Suppressor macrophage treated with lipopolysaccharide for 1 hour (primary cell): ENCODE measurements at regions not wholly inside any gene's neighbourhood (a gene's known extent, or its start where the extent isn't known, plus 50 kb on each side); places are given as distances from the start of the nearest gene placed in this dataset.

Source experiments
- DNase-seq, 3 donors: peaks; one replicate each; pipeline ENCODE4 v3.0.0-alpha.2; 2020 to 2022

DNA sequence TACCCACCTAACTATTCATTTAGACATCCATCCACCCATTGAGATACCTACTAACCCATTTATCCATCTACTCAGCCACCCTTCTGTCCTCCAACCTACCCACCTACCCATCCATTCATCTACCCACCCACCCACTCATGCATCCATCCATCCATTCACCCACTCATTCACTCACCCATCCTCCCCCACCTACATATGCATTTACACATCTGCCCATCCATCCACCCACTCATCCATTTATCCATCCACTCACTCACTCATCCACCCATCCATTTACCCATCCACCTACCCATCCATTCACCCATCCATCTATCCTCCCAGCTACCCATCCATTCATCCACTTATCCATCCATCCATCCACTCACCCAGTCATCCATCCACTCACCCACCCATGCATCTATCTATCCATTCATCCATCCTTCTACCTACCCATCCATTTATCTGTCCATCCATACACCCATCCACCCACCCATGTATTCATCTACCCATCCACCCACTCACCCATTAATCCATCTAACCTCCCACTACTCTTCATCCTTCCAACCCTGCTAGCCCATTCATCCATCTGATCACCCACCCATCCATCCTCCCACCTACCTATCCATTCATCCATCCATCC is 378.7 kb downstream of the CTTN start:
- DNase-seq, result no peak

DNA sequence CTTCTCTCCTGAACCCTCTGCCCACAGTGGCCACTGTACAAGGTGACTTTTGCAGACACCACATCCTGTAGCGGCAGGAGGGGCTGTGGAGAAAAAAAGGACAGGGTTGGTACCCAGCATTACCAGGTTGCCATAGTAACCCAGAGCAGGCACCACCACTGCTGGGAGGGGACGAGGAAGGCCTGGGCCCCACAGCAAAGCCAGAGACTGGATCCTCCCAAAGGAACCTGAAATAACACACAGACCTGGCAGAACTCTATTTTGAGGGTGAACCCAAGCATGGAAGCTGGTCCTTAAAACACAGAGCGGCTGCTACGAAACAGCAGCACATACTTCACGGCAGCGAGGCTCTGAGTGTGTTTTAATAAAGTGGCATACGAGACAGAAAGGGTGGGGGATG is 380.6 kb downstream of the CTTN start:
- DNase-seq, result no peak

DNA sequence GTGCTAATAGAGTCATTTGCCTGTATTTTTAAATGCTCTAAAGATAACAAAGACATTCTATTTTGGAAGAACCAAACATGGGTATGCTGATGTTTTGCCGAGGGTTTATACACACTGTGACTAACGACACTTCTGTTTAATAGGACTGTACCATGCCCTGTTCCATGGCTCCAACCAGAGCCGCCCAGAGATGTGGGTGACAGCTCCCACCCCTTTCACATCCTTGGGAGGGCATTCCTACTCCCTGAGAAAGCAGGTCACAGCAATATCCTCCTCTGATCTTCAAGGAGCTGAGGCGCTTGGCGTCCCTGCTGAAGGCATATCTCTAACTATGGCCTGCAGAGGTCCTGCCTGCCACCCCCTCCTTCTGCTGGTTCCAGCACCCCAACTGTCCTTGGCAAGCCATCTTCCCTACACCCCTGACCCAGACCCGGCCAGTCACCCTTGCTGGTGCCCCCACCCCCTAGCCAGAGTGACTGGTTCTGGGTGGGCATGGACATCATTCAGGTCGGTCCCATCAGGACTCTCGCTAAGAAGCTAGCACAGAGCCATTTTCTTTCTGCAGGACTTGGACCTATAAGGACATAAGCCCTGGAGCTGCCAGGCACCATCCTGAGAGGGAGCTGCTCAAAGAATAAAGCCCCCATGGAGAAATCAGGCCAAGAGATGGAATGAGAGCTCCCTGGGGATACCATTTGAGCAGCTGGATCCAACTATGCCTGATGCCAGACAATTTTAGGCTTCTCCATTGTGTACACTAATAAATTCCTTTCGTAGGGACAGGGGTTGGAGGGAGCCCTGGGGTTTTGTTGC is 381.3 kb downstream of the CTTN start:
- DNase-seq, result no peak

DNA sequence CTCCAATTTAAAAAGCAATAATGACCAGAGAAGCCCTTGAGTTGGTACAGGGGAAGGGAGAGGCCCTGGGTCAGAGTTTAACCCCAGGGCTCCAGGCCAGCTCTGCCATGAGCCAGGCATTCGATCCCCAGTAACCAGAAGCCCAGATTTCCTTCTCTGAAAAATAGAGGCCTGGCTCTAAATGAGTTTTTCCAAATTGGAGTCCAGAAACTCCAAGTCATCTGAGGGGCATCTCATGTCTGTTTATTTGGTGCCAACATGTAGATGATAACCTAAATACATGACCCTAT is 381.9 kb downstream of the CTTN start:
- DNase-seq, result no peak

DNA sequence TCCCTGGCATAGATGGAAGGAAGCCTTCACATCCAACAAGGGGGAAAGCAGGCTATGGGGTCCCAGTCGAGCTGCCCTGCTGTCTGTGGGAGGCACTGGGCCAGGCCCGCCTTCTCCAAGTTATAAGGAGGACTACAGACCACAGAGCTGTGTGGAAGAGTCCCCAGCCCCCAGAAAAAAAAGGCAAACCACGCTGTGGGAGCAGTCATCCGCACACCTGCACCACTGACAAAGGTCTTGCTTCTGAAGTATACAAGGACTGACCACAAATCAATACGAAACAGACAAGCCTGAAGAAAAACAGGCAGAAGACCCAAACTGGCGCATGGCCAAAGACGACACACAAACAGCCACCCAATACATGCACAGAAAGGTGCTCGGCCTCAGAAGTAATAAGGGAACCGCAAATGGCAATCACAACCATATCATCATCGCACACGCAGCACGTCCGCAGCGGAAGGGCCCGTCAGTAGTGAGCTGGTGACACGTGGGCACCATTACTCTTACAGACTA is 384.1 kb downstream of the CTTN start:
- DNase-seq, result no peak

DNA sequence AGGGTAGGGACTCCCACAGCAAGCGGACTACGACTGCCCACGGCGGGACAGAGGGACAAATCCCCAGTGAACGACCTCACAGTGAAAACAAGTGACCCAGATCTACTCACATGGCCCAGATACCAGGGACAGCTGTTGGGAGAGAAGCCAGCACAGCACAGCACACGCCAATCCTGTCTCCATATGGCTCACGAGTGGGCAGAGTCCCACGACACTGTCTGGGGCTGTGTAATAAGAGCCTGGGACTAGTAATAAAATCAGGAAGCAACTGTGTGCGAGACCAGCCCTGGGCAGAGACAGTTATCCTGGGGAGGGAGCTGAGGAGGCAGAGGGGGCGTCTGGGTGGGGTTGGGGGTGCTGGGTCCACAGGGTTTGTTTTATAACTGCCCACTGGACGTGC is 385.0 kb downstream of the CTTN start:
- DNase-seq, result no peak

DNA sequence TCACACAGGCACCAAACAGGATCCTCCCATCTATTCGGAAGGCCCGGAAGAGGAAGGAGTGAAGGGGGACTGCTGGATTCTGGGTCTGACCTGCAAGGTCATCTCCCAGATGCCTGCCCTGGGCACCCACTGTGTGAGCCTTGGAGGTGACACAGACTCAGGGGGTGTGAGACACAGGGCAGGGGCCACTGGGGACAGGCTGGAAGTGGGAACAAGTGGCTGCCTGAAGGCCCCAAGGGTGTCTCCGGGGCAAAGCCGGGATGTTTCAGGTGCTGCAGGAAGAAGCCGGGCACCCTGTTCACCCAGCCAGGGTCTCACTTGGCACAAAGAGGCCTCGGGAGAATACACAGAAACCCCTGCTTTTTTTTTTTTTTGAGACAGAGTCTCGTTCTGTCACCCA is 385.5 kb downstream of the CTTN start:
- no peak for DNase-seq

DNA sequence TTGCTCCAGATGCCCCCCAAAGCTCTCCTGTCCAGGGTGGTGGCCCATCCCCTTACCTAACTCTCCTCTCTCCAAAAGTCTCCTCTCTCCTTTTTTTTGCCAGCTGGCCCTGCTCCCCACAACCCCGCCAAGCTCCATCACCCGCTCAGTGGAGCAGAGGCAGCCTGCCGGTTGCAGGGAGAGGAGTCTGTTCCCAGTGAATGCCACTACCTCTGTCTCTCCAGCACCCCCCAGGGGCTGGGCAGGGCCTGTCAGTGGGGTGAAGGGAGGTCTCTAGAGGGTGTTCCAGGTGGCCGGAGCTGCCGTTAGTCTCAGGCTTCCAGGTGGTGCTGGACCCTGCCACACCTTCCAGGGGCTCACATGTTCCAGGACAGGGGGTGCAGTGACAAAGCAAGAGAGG is 387.0 kb downstream of the CTTN start:
- DNase-seq, result no peak

DNA sequence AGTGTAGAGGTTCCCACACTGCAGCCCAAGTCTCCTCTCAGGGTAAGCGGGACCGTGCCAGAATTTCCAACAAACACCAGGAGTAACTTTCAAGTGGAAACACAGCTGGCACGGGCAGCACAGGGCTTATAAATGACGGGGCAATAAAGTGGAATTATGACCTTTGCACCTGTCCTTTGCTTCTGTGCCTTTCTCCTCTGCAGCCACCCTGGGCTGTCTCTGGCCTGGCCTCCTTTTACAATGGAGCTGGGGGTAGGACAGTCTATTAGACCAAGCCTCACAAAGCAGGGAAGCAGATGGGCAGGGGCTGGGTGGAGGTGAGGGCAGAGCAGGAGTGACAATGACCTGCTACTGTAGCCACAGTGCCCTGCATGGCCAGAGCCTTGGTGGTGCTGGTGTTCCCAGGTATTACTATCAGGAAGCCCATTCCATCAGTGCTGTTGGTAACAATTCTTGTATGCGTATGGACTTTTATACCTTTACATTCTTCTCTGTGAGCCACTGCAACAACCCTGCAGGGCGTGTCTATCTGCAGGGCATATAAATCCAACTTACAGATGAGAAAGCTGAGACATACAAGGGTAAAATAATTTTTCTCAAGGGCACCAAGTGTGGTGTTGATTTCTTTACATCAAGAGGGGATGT is 387.8 kb downstream of the CTTN start:
- no peak for DNase-seq

DNA sequence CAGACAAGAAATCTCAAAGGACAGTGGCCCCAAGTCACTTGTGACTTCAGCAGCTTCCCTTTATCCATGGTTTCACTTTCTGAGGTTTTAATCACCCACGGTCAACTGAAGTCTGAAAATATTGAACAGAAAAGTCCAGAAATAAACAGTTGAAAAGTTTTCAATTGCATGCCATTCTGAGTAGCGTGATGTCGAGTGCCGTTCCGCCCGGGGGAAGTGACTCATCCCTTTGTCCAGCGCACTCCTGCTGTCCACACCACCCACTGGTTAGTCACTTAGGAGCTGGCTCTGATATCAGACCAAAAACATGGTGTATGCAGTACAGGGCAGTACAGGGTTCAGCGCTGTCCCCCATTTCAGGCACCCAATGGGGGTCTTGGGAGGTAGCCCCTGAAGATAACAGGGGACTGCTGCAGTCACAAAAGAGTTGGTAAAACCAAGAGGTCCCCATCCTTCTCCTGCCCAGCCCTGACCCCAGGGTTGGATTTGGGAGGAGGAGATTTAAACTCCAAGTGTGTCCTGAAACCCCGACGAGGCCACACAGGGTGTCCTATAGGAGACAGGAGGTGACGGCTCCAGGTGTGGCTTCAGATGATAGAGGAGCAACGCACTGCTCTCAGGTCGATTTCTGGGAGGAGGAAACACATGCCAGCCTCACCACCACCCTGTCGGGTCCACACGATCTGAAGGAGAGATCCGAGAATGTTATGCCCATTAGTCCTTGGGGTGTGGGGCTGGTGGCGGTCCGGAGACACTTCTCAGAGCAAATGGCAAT is 390.1 kb downstream of the CTTN start:
- DNase-seq, result peak in 2 of 3 donors; percentile 22 to 23

DNA sequence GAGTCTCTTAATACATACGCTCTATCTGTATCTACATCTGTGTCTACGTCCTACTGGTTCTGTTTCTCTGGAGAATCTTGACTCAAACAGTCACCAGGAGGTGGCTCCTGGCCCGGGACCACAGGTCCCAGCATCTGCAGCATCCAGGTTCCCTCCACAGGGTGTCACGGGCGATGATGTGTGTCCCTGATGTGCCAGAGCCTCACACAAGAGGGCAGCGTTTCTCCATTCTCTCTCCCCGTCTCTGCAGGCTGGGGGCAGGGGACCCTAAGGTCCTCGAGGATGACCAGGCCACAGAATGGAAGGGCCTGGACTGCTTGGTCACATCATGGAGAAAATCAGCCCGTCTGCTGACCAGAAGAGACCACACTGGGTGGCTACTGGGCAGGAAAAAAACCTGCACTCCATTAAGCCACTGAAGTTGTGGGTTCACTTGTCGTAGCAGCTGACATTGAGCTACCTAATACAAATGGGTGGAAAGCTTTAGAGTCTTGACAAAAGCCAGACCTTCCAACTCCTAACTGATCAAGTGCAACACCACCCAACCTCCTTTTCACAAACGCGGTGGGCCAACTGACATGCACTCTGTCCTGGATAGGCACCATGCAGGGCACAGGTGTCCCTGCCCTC is 392.5 kb downstream of the CTTN start:
- DNase-seq, result no peak

DNA sequence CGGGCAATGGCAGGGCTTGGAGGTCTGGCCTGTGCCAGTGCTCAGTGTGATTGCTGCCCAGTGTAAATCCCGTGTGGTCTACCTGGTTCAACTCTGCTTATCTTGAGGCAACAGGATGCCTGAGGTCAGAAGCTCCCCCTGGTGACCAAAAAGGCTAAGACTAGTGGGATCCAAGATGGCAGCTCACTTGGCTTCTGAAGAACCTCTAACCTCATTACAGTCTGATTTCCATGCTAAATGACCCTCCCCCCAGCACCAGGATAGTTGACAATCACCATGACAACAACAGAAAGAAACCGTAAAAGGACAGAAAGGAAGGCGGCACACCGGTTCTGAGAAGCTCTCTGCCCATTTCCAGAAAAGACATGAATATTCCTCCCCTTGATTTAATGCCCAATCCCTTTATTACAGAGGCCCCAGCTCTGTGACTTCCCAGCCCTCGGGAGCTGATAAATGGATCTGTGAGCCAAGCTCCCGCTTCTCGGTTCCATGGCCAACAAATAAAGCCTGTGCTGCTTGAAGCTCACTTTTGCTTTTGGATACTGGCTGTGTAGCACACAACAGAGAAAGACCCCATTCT is 398.4 kb downstream of the CTTN start:
- no peak for DNase-seq

DNA sequence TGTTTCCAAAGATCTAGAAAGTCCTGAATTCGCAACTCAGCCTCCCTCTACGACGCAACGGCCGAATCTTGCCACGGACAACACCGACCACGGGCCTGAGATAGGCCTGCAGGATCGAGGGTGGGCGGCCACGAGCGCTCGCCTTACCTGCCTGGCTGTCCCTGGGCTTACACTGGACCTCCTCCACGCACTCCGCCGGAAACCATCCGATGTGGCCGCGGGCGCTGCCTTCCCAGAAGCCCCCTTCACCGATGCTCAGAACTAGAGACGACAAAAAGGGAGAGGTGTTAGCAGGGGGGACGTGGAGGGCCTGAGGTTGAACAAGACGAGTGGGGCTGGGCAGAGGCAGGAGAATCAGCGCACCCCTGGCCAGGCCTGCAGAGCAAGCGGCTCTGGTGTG is 400.0 kb downstream of the CTTN start:
- no peak for DNase-seq

DNA sequence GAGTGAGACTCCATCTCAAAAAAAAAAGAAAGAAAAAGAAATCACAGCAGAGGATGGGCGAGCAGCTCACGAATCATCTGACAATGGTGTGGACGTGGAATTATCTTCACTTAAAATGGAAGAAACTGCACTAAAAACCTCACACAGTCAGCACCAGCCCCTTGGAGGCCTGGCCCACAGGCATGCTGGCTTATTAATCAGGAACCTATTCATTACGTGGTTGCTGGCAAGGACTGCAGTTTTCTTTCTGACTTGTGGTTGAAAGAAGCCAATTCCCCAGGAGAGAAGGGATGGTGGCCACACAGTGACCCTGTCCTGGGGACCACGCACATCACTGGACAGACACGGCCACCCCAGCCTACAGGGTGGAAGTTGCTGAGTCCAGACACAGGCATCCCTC is 401.1 kb downstream of the CTTN start:
- no peak for DNase-seq

DNA sequence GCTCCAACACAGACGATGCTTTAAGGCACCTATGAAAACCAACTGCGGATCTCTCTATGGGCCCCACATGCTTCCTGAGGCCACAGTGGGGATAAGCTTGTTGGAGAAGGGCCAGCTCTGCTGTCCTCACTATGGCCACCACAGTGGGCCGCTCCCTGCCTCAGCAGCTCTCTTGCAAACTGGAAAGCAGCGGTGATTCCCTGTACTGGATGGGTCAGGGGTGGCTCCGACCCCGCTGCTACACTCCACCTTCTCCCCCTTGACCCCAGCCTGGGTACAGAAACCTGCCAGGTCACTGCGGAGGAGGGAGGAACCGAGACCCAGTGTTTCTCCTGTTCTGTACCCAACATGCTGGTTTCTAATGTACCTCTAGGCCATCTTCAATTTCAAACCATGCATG is 403.9 kb downstream of the CTTN start:
- no peak for DNase-seq

DNA sequence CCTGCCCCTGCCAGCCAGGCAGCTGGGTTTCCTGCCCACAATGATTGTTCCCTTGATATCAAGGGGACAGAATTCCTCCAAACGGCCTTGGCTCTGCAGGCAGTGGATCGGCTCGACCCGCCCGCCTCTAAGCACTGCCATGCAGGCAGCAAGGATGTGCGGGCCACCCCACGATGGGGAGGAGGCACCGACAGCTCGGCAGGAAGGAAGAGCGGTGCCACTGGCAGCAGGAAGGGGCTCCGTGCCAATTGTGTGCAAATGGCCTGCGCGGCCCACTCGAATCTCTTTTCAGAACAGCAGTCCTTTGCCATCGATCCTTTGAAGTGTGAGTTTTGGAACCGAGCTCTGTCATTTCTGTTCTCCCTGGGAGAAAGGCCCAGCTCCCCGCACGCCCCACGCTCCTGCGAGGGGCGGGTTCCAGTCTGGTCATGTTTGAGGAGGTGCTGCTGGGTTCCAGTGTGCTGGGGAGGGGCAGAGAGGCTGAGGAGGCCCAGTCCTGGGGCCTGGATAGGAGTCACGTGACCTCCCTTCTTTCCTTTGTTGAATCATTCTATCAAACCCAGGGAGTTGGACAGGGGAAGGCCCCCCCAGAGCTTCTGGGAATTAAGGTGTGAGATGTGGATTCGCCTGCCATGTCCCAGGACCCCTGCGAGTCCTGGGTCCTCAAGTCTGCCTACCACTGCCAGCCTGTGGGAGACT is 406.0 kb downstream of the CTTN start:
- no peak for DNase-seq

DNA sequence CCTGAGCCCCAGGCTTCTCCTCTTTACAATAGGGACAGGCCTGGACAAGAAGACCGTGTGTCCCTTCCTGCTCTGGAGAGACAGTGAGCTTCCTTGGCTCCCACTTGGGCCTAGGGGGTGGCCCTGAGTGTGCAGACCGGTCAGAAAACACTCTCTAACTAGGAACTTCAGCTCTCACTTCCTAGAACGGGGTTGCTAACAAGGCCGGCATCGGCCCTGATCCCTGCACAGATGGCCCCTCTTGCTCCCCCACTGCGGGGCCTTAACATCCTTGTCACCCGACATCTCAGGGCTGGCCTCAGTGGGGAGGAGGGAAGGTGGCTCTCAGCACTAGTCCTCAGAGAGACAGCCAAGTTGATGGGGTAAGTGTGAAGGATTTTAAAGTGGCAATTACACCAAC is 406.9 kb downstream of the CTTN start:
- no peak for DNase-seq

DNA sequence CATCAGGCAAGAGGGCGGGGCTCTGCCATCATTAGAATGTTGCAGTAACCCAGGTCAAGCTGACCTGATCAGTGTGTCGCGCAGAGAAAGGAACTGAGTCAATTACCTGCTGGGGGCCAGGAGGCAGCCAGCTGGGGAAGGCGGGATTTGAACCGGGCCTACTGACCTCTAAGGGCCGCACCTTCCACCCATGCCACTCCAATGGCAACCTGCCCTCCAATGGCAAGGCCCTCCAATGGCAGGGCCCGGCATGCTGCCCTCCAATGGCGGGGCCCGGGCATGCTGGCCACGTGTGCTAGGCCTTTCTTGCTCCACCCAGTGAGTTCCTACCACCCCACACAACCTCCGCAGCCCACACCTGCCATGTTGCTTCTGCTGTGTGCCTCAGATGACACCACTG is 407.6 kb downstream of the CTTN start:
- DNase-seq, result no peak

DNA sequence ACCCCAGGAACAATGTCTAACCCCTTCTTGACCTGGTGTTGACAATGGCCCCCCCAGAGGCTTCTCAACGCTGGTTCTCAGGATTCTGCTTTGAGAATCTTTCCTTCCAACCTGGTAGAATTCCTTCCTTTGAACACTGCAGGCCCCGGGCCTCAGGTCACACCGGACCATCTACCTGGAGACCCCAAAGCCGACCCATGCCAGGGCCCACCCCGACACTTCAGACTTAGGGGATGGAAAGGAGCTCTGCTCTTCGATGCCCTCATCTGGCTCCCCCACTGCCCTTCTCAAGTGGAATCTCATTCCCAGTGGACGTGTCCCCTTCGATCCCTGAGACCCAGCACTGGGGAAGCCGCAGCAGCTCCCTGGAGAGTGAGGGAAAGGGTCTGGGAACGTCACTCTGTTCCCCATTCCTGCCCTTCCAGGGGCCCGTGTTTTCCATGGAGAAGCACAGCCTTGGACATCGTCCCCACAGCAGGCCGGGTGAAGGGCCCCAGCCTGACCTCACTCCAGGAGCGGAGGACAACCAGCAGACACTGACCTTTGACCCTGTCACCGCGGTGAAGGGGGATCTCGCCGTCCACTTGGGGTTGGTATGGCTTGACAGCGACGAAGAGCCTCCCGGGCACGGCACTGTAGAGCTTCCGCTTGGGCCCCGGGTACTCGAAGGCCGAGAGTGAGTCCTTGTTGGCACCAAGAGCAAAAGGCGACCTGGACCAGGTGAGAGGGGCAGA is 408.3 kb downstream of the CTTN start:
- no peak for DNase-seq

DNA sequence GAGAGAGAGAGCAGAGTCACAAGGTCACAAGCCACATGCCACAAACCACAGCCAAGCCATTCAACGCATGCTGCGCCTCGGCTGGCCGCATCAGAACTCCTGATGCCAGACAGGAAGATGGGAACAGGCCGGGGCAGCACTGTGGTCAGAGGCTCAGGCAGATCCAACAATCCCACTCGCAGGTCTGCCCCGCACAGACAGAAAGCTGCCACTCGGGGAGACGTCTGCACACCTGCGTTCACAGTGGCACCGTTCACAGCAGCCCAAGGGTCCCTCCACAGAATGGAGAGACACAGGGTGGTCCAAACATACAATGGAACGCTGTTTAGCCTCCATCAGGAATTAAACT is 408.8 kb downstream of the CTTN start:
- DNase-seq, result no peak

DNA sequence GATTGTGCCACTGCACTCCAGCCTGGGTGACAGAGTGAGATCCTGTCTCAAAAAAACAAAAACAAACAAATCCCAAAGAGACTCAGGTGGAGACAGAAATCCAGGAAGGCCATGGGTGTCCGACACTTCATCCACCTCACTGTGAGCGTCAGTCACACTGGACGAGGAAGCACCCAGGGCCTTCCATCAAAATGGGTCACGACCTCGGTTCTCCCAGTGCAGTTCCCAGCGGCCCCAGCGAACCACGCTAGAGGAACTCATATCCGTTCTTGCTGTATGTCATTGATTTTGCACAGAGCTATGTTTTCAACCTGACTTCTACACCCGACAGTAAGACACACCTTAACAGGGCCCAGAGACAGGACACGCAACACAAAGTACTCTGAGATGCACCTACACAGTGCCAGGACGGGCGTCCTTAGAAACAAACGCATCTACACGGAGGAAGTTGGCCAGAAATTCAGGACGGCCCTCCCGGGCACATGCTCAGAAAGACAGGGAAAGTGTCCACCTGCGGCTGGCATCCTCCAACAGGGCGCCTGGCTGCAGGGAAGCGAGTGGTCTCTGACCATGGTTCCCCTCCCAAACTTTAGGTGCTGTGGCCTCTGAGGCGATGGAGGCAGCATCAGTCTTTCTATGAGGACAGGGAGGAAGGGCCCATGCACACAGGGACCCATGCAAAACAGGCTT is 410.5 kb downstream of the CTTN start:
- no peak for DNase-seq
